ENCODE measurements at regions not wholly inside any gene's neighbourhood (a gene's known extent, or its start where the extent isn't known, plus 50 kb on each side); places are given as distances from the start of the nearest gene placed in this dataset.

DNA sequence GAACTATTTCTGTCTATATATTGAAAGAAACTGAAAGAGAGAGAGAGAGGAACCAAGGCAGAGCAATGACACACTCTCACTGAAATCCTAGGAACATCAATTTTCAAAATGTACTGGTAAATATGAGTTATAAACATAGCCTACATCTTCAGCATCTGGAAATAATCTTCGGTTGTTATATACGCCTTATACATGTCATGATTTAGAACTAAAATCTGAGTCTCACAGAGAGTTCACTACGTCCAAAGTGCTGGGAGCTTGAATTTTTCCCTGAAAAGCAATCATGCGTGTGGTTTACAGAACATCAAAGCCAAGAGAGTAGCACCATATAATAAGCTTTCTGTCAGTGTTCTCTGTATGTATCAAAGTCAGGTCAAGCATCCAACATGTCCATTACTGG lies 420.0 kb upstream of the CBLB start:
- H2AK5ac ChIP-seq (ENCODE audit: low read length), result no peak overlapping the region
- no peaks in the 10 kb centered on the region for H3K27me3 ChIP-seq (ENCODE audit: insufficient read depth, low read length)
- no peak overlapping the region for H2AFZ ChIP-seq (ENCODE audit: insufficient read depth, low read length, poor library complexity)
- no peaks in the 10 kb centered on the region for H3K4me1 ChIP-seq (ENCODE audit: control insufficient read depth in 1 of 2, insufficient read depth in 2 of 2, low read length in 2 of 2)
- no peak for DNase-seq
- H3K79me2 ChIP-seq (ENCODE audit: control insufficient read depth, insufficient read depth, low read length, poor library complexity), result no peaks in the 10 kb centered on the region
- H3K9ac ChIP-seq (ENCODE audit: low read length), result no peak overlapping the region
- H3K4me2 ChIP-seq (ENCODE audit: low read length), result no peak overlapping the region
- H3K14ac ChIP-seq (ENCODE audit: low read length), result no peak overlapping the region
- no peaks in the 10 kb centered on the region for H3K79me1 ChIP-seq (ENCODE audit: low read length)
- H3K18ac ChIP-seq (ENCODE audit: low read length), result no peak overlapping the region
- H2BK12ac ChIP-seq (ENCODE audit: low read length), result no peak overlapping the region
- WGBS (ENCODE audit: extremely low coverage, insufficient coverage, insufficient read length), result no CpG with 5 or more reads among the region's 4 CpGs
- no peak overlapping the region for H3K4me3 ChIP-seq (ENCODE audit: low read depth, low read length)
- H2BK5ac ChIP-seq (ENCODE audit: low read depth, low read length, poor library complexity), result no peak overlapping the region
- H4K91ac ChIP-seq (ENCODE audit: low read depth, low read length), result no peak overlapping the region
- H4K8ac ChIP-seq (ENCODE audit: low read depth, low read length), result no peak overlapping the region
- peaks cover 2% of the 10 kb centered on the region for H3K9me3 ChIP-seq (ENCODE audit: insufficient read depth, low read depth, low read length)
- no peak overlapping the region for H4K12ac ChIP-seq (ENCODE audit: low read depth, low read length)
- H3K27ac ChIP-seq (ENCODE audit: low read depth, low read length), result no peak overlapping the region
- no peak overlapping the region for H3K4ac ChIP-seq (ENCODE audit: low read depth, low read length)
- H2BK120ac ChIP-seq (ENCODE audit: insufficient read depth, low read length, poor library complexity), result no peak overlapping the region
- H3K23ac ChIP-seq (ENCODE audit: low read length), result no peak overlapping the region
- H3K36me3 ChIP-seq (ENCODE audit: control insufficient read depth in 1 of 2, insufficient read depth in 2 of 2, low read length in 2 of 2), result no peaks in the 10 kb centered on the region

DNA sequence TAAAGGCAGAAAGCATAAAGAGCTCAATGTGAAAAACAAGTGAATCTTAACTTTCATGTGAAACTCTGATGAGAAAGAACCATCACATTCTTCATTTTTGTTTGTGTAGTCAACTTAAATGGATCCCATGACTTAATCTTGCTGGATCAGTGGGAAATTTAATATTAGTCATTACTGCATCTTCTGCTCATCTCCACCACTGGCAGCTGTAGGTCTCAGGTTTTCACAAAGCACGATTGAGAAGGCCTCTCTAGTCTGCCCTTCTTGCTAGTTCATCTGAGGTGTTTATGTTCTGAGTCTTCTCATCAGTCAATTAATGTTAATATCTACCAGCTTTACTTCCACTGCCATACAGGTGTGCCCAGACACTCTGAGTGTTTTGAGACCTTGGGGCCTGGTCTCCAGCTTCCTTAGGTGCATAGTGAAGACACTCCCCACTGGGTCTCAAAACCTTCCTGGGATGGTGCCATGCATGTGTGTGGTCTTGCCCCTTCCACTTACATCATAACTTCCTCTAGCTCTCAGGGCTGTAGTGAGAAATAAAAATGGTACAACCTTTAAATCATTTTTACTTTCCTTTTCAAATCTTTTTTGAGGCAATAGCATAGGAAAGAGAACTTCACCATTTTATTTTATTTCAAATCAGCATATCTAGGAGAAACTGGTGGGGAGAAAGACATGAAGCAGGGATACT lies 421.6 kb upstream of the CBLB start:
- no peak overlapping the region for H4K8ac ChIP-seq (ENCODE audit: low read depth, low read length)
- H3K23ac ChIP-seq (ENCODE audit: low read length), result no peak overlapping the region
- H2AFZ ChIP-seq (ENCODE audit: insufficient read depth, low read length, poor library complexity), result no peak overlapping the region
- H3K79me1 ChIP-seq (ENCODE audit: low read length), result no peaks in the 10 kb centered on the region
- no peak overlapping the region for H3K18ac ChIP-seq (ENCODE audit: low read length)
- no peak overlapping the region for H2AK5ac ChIP-seq (ENCODE audit: low read length)
- no peaks in the 10 kb centered on the region for H3K4me1 ChIP-seq (ENCODE audit: control insufficient read depth in 1 of 2, insufficient read depth in 2 of 2, low read length in 2 of 2)
- no peak overlapping the region for H2BK5ac ChIP-seq (ENCODE audit: low read depth, low read length, poor library complexity)
- H3K36me3 ChIP-seq (ENCODE audit: control insufficient read depth in 1 of 2, insufficient read depth in 2 of 2, low read length in 2 of 2), result no peaks in the 10 kb centered on the region
- no peak overlapping the region for H4K12ac ChIP-seq (ENCODE audit: low read depth, low read length)
- no peak for DNase-seq
- H2BK120ac ChIP-seq (ENCODE audit: insufficient read depth, low read length, poor library complexity), result no peak overlapping the region
- no peak overlapping the region for H2BK12ac ChIP-seq (ENCODE audit: low read length)
- no peak overlapping the region for H3K9ac ChIP-seq (ENCODE audit: low read length)
- no peak overlapping the region for H4K91ac ChIP-seq (ENCODE audit: low read depth, low read length)
- H3K27ac ChIP-seq (ENCODE audit: low read depth, low read length), result no peak overlapping the region
- no peak overlapping the region for H3K4me3 ChIP-seq (ENCODE audit: low read depth, low read length)
- H3K4ac ChIP-seq (ENCODE audit: low read depth, low read length), result no peak overlapping the region
- H3K4me2 ChIP-seq (ENCODE audit: low read length), result no peak overlapping the region
- no peak overlapping the region for H3K14ac ChIP-seq (ENCODE audit: low read length)
- H3K9me3 ChIP-seq (ENCODE audit: insufficient read depth, low read depth, low read length), result no peaks in the 10 kb centered on the region
- no CpG with 5 or more reads among the region's 1 CpG for WGBS (ENCODE audit: extremely low coverage, insufficient coverage, insufficient read length)
- no peaks in the 10 kb centered on the region for H3K79me2 ChIP-seq (ENCODE audit: control insufficient read depth, insufficient read depth, low read length, poor library complexity)
- no peaks in the 10 kb centered on the region for H3K27me3 ChIP-seq (ENCODE audit: insufficient read depth, low read length)

GRCh38 chr3:106293161-106293560 lies 424.3 kb upstream of the CBLB start:
- no peak for DNase-seq
- Histone ChIP-seq H2BK5ac (ENCODE audit: low read depth, low read length, poor library complexity) (no peak overlapping the region), H3K14ac (ENCODE audit: low read length) (no peak overlapping the region), H2AFZ (ENCODE audit: insufficient read depth, low read length, poor library complexity) (no peak overlapping the region), H3K79me2 (ENCODE audit: control insufficient read depth, insufficient read depth, low read length, poor library complexity) (no peaks in the 10 kb centered on the region), H4K12ac (ENCODE audit: low read depth, low read length) (no peak overlapping the region), H3K27me3 (ENCODE audit: insufficient read depth, low read length) (no peaks in the 10 kb centered on the region), H3K4me1 (ENCODE audit: control insufficient read depth in 1 of 2, insufficient read depth in 2 of 2, low read length in 2 of 2) (no peaks in the 10 kb centered on the region), H3K4me3 (ENCODE audit: low read depth, low read length) (no peak overlapping the region), H2BK120ac (ENCODE audit: insufficient read depth, low read length, poor library complexity) (no peak overlapping the region), H3K4ac (ENCODE audit: low read depth, low read length) (no peak overlapping the region), H3K9ac (ENCODE audit: low read length) (no peak overlapping the region), H3K36me3 (ENCODE audit: control insufficient read depth in 1 of 2, insufficient read depth in 2 of 2, low read length in 2 of 2) (no peaks in the 10 kb centered on the region), H3K18ac (ENCODE audit: low read length) (no peak overlapping the region), H4K8ac (ENCODE audit: low read depth, low read length) (no peak overlapping the region), H2BK12ac (ENCODE audit: low read length) (no peak overlapping the region), H3K9me3 (ENCODE audit: insufficient read depth, low read depth, low read length) (no peaks in the 10 kb centered on the region), H3K27ac (ENCODE audit: low read depth, low read length) (no peak overlapping the region), H3K79me1 (ENCODE audit: low read length) (no peaks in the 10 kb centered on the region), H3K4me2 (ENCODE audit: low read length) (no peak overlapping the region), H3K23ac (ENCODE audit: low read length) (no peak overlapping the region), H2AK5ac (ENCODE audit: low read length) (no peak overlapping the region), H4K91ac (ENCODE audit: low read depth, low read length) (no peak overlapping the region)
- no CpG with 5 or more reads among the region's 3 CpGs for WGBS (ENCODE audit: extremely low coverage, insufficient coverage, insufficient read length)

DNA sequence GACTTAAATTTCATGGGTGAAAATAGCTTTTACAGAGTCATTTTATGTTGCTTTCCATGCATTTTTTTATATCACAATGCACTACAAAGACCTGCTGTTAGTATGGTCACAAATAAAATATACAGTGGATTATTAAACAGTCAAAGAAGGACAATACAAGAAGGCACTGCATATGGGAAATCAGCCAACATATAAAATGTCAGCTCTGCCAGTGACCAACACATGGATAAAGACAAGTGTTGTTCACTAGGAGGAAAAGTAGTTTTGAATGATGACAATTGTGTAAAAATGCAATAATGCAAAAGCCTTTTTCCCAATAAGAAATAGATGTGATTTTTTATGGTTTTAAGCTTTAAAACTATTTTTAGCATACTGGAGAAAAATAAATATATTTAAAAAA lies 425.3 kb upstream of the CBLB start:
- Histone ChIP-seq H2AK5ac (ENCODE audit: low read length) (no peak overlapping the region), H3K18ac (ENCODE audit: low read length) (no peak overlapping the region), H3K4me3 (ENCODE audit: low read depth, low read length) (no peak overlapping the region), H2AFZ (ENCODE audit: insufficient read depth, low read length, poor library complexity) (no peak overlapping the region), H3K4me1 (ENCODE audit: control insufficient read depth in 1 of 2, insufficient read depth in 2 of 2, low read length in 2 of 2) (no peaks in the 10 kb centered on the region), H2BK5ac (ENCODE audit: low read depth, low read length, poor library complexity) (no peak overlapping the region), H4K91ac (ENCODE audit: low read depth, low read length) (no peak overlapping the region), H3K9ac (ENCODE audit: low read length) (no peak overlapping the region), H3K4ac (ENCODE audit: low read depth, low read length) (no peak overlapping the region), H3K4me2 (ENCODE audit: low read length) (no peak overlapping the region), H2BK12ac (ENCODE audit: low read length) (no peak overlapping the region), H3K79me2 (ENCODE audit: control insufficient read depth, insufficient read depth, low read length, poor library complexity) (no peaks in the 10 kb centered on the region), H3K14ac (ENCODE audit: low read length) (no peak overlapping the region), H3K36me3 (ENCODE audit: control insufficient read depth in 1 of 2, insufficient read depth in 2 of 2, low read length in 2 of 2) (no peaks in the 10 kb centered on the region), H3K9me3 (ENCODE audit: insufficient read depth, low read depth, low read length) (no peaks in the 10 kb centered on the region), H3K27me3 (ENCODE audit: insufficient read depth, low read length) (no peaks in the 10 kb centered on the region), H4K8ac (ENCODE audit: low read depth, low read length) (no peak overlapping the region), H3K27ac (ENCODE audit: low read depth, low read length) (no peak overlapping the region), H2BK120ac (ENCODE audit: insufficient read depth, low read length, poor library complexity) (no peak overlapping the region), H3K79me1 (ENCODE audit: low read length) (no peaks in the 10 kb centered on the region), H3K23ac (ENCODE audit: low read length) (no peak overlapping the region), H4K12ac (ENCODE audit: low read depth, low read length) (no peak overlapping the region)
- DNase-seq, result no peak

Data from trophoblast cell (in vitro differentiated cells and primary cell).